GM12892 (cell line): ENCODE measurements at regions not wholly inside any gene's neighbourhood (a gene's known extent, or its start where the extent isn't known, plus 50 kb on each side); places are given as distances from the start of the nearest gene placed in this dataset.

ENCODE experiments used
- POLR2AphosphoS5 ChIP-seq: IDR thresholded peaks from 2 replicates; pipeline ENCODE4 v1.6.1; 2011; ENCODE audit warnings: low read depth, low read length, control low read depth
- TAF1 ChIP-seq: IDR thresholded peaks from 2 replicates; pipeline ENCODE4 v1.6.1; 2011; ENCODE audit warnings: low read depth, mild to moderate bottlenecking, control low read depth, low read length, borderline replicate concordance

GRCh38 chr2:239523147-239523953, 122.5 kb upstream of the HDAC4 start:
- TF ChIP-seq POLR2AphosphoS5 (no peak), TAF1 (no peak)
